ENCODE measurements at regions not wholly inside any gene's neighbourhood (a gene's known extent, or its start where the extent isn't known, plus 50 kb on each side); places are given as distances from the start of the nearest gene placed in this dataset.

DNA sequence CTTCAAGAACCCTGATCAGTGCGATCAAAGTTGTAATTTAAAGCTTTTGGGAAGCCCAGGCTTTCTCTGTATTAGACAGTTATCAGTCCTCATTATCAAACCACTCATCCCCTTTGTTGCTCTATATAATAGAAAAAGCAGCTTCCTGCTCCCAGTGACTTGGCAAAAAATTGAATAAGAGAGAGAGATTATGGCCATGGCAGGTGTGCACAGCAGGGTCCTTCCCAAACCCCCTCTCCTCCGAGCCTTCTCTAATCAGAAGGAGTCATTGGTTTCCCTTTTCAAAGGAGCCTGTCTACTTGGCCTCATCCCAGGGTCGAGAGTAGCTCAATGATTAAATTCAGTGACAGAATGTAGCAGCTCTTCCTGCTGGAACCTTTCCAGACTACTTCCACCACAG lies 81.5 kb downstream of the SEMA4F start:
- TF ChIP-seq CTCF (IDR thresholded peaks at IDR 0.05) (no peak), POLR2A (IDR thresholded peaks at IDR 0.05) (no peak)

Data from heart left ventricle (tissue), 13 donors.